Gastroesophageal sphincter (tissue), 4 donors: ENCODE measurements at regions not wholly inside any gene's neighbourhood (a gene's known extent, or its start where the extent isn't known, plus 50 kb on each side); places are given as distances from the start of the nearest gene placed in this dataset.

Experiments
- ATAC-seq: fragments of 150-250 bp; one replicate; pipeline ENCODE4 v1.9.1; 2016; ENCODE audit warnings: mild to moderate bottlenecking, moderate library complexity
- H3K27ac ChIP-seq, 4 donors: fragments of 200-600 bp; sonication (generic) in 3 of 4; 1 replicate in 3 of 4; 2 replicates in 1 of 4; pipeline ENCODE4 v1.5.1; 2016 to 2019
- H3K27me3 ChIP-seq: fragments of 200-600 bp; sonication (generic); one replicate; pipeline ENCODE4 v1.5.1; 2019
- H3K36me3 ChIP-seq, 2 donors: fragments of 200-600 bp; sonication (generic); one replicate each; pipeline ENCODE4 v1.5.1; 2019; ENCODE audit warnings: control low read depth in 1 of 2
- H3K4me1 ChIP-seq, 3 donors: fragments of 200-600 bp; sonication (generic); 1 replicate in 2 of 3; 2 replicates in 1 of 3; pipeline ENCODE4 v1.5.1; 2016 to 2019; ENCODE audit warnings: control low read depth in 2 of 3
- H3K4me3 ChIP-seq, 2 donors: fragments of 200-600 bp; sonication (generic); one replicate each; pipeline ENCODE4 v1.5.1; 2019; ENCODE audit warnings: mild to moderate bottlenecking in 1 of 2, moderate library complexity in 1 of 2
- H3K9me3 ChIP-seq, 3 donors: fragments of 200-600 bp; sonication (generic); one replicate each; pipeline ENCODE4 v1.5.1; 2017 to 2019; ENCODE audit warnings: control low read depth in 2 of 3
- CTCF ChIP-seq, 4 experiments: fragments of 200-600 bp in 2 of 4; fragments of 450-650 bp in 2 of 4; sonication (generic) in 1 of 4; IDR thresholded peaks; one replicate each; pipeline ENCODE4 v1.5.1; 2017 to 2019; ENCODE audit warnings: antibody characterized with exemption in 4 of 4, mild to moderate bottlenecking in 2 of 4, moderate library complexity in 2 of 4
- EP300 ChIP-seq: sonication (generic); formaldehyde crosslinking; IDR thresholded peaks from one replicate; pipeline ENCODE4 v1.6.1; 2017; ENCODE audit warnings: antibody characterized with exemption, mild to moderate bottlenecking
- POLR2A ChIP-seq, 2 donors: fragments of 450-650 bp; IDR thresholded peaks; one replicate each; pipeline ENCODE4 v1.6.1; 2017; ENCODE audit warnings: antibody characterized with exemption in 2 of 2, mild to moderate bottlenecking in 2 of 2, moderate library complexity in 1 of 2
- POLR2AphosphoS5 ChIP-seq: sonication (generic); formaldehyde crosslinking; IDR thresholded peaks from one replicate; pipeline ENCODE4 v1.6.1; 2017; ENCODE audit warnings: antibody characterized with exemption
- WGBS, 2 donors: methylation state at CpG; one replicate each; pipeline ENCODE4 v1.1.5; 2018; ENCODE audit warnings: low coverage in 1 of 2; 5-methylcytosine and 5-hydroxymethylcytosine counted together

GRCh38 chr2:196528486-196529223 is 110.9 kb upstream of the CCDC150 start:
- TF ChIP-seq POLR2A (IDR thresholded peaks at IDR 0.05) (no peak), POLR2AphosphoS5 (no peak), EP300 (no peak), CTCF (IDR thresholded peaks at IDR 0.05) (no peak)
- ATAC-seq, result no peak
- 60% methylated on average over 1 of the region's 1 CpG; no CpG with 5 or more reads in 1 of the 2 donors for WGBS, 2 donors
- Histone ChIP-seq H3K9me3 (no peaks in the 10 kb centered on the region), H3K36me3 (no peaks in the 10 kb centered on the region), H3K27ac (no peak overlapping the region), H3K27me3 (no peaks in the 10 kb centered on the region), H3K4me1 (no peaks in the 10 kb centered on the region), H3K4me3 (no peak overlapping the region)

GRCh38 chr2:196530910-196531309 is 108.6 kb upstream of the CCDC150 start:
- Histone ChIP-seq H3K9me3 (no peaks in the 10 kb centered on the region), H3K36me3 (no peaks in the 10 kb centered on the region), H3K4me3 (no peak overlapping the region), H3K27me3 (no peaks in the 10 kb centered on the region), H3K4me1 (no peaks in the 10 kb centered on the region), H3K27ac (no peak overlapping the region)
- WGBS, 2 donors, result 90 to 91% methylated on average over 2 to 4 of the region's 4 CpGs
- TF ChIP-seq POLR2AphosphoS5 (no peak), EP300 (no peak), POLR2A (IDR thresholded peaks at IDR 0.05) (no peak), CTCF (IDR thresholded peaks at IDR 0.05) (no peak)
- no peak for ATAC-seq

GRCh38 chr2:196533772-196534397 is 105.6 kb upstream of the CCDC150 start:
- H3K27ac ChIP-seq, result no peak overlapping the region
- no peaks in the 10 kb centered on the region for H3K36me3 ChIP-seq
- H3K4me1 ChIP-seq, result no peaks in the 10 kb centered on the region
- TF ChIP-seq POLR2AphosphoS5, result no peak
- TF ChIP-seq POLR2A (IDR thresholded peaks at IDR 0.05), result no peak
- TF ChIP-seq CTCF (IDR thresholded peaks at IDR 0.05), result no peak
- no peak for TF ChIP-seq EP300
- no peaks in the 10 kb centered on the region for H3K27me3 ChIP-seq
- no peak overlapping the region for H3K4me3 ChIP-seq
- ATAC-seq, result no peak
- no peaks in the 10 kb centered on the region for H3K9me3 ChIP-seq
- WGBS, 2 donors, result 28 to 54% methylated on average over 3 of the region's 3 CpGs

- no peaks in the 10 kb centered on the region for H3K4me1 ChIP-seq
- no peaks in the 10 kb centered on the region for H3K36me3 ChIP-seq
- WGBS, 2 donors, result 57 to 63% methylated on average over 5 of the region's 5 CpGs
- H3K4me3 ChIP-seq, result no peak overlapping the region
- no peaks in the 10 kb centered on the region for H3K9me3 ChIP-seq
- no peak for TF ChIP-seq POLR2AphosphoS5
- TF ChIP-seq CTCF (IDR thresholded peaks at IDR 0.05), result no peak
- no peak for TF ChIP-seq EP300
- no peak for TF ChIP-seq POLR2A (IDR thresholded peaks at IDR 0.05)
- H3K27me3 ChIP-seq, result no peaks in the 10 kb centered on the region
- H3K27ac ChIP-seq, result no peak overlapping the region
- ATAC-seq, result no peak
Measured at GRCh38 chr2:196534495-196534894, 105.0 kb upstream of the CCDC150 start.

- Histone ChIP-seq H3K9me3 (no peaks in the 10 kb centered on the region), H3K27ac (no peak overlapping the region), H3K36me3 (no peaks in the 10 kb centered on the region), H3K4me1 (no peaks in the 10 kb centered on the region), H3K4me3 (no peak overlapping the region), H3K27me3 (no peaks in the 10 kb centered on the region)
- TF ChIP-seq EP300, result no peak
- TF ChIP-seq POLR2AphosphoS5, result no peak
- TF ChIP-seq POLR2A (IDR thresholded peaks at IDR 0.05), result no peak
- TF ChIP-seq CTCF (IDR thresholded peaks at IDR 0.05), result no peak
- 85 to 94% methylated on average over 3 of the region's 3 CpGs for WGBS, 2 donors
- no peak for ATAC-seq
Measured at GRCh38 chr2:196535061-196535460, 104.5 kb upstream of the CCDC150 start.
